Esophagus squamous epithelium (tissue), 4 donors: ENCODE measurements at regions not wholly inside any gene's neighbourhood (a gene's known extent, or its start where the extent isn't known, plus 50 kb on each side); places are given as distances from the start of the nearest gene placed in this dataset.

Experiments used
- CTCF ChIP-seq, 6 experiments: fragments of 450-650 bp in 4 of 6; fragments of 200-600 bp in 2 of 6; sonication (generic) in 2 of 6; IDR thresholded peaks; one replicate each; pipeline ENCODE4 v1.5.1; 2016 to 2019; ENCODE audit warnings: antibody characterized with exemption in 6 of 6, mild to moderate bottlenecking in 4 of 6, moderate library complexity in 4 of 6
- POLR2A ChIP-seq, 4 donors: fragments of 450-650 bp; IDR thresholded peaks; one replicate each; pipeline ENCODE4 v1.6.1; 2017; ENCODE audit warnings: antibody characterized with exemption in 4 of 4, mild to moderate bottlenecking in 4 of 4, moderate library complexity in 3 of 4

GRCh38 chr1:102163799-102164198 is 167.1 kb upstream of the OLFM3 start:
- TF ChIP-seq CTCF (IDR thresholded peaks at IDR 0.05) (no peak), POLR2A (IDR thresholded peaks at IDR 0.05) (no peak)
